ENCODE measurements at regions not wholly inside any gene's neighbourhood (a gene's known extent, or its start where the extent isn't known, plus 50 kb on each side); places are given as distances from the start of the nearest gene placed in this dataset.

DNA sequence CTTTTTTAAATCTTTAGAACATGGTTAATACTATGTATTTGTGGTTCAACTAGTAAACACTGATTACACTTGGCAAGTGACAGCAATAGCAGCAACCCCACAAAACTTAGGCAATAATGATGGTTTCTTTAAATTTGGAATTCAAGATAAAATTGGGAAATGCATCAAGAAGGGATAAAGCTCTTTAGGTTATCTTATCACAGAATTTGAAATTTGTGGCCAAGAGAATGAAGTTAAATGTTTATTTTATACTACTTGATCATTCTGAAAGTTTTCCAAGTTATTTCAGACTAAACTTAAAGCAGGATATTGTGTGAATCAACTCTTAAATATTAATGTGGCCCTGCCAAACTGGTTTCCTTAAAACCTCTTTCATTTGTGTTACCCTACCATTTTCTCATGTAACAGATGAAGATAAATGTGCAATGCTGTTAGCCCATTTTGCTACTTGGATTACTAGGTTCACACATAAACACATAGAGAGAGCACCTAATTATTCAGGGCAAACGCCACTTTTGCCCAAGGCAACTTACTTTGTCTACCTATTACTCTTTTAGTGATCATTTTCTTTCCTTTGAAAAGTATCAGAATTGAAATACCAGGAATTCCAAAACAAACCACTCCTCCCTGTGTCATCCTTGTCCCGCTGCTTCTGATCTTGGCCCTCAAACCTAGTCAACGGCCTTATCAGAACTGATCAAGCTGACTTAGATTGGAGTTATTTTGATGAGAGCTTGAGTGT, 186.7 kb upstream of the TENT5A start:
- ChIA-PET CTCF (ENCODE audit: unreplicated experiment) (no interaction called here), POLR2A (interaction anchor here (0.7 to 1.1 kb wide), 2 partner anchors 19 to 639 kb away, joined by 3 read pairs; no protein-coding TSS in a partner anchor)
- no peaks in the 10 kb centered on the region for H3K4me1 ChIP-seq (ENCODE audit: insufficient read depth, low read length, poor library complexity, severe bottlenecking)
- H3K79me2 ChIP-seq (ENCODE audit: insufficient read depth, low read depth, low read length) = no peaks in the 10 kb centered on the region
- TF ChIP-seq EZH2phosphoT487 (IDR thresholded peaks at IDR 0.05; ENCODE audit: borderline replicate concordance, low read depth, low read length) = no peak
- TF ChIP-seq, protein P1, sequence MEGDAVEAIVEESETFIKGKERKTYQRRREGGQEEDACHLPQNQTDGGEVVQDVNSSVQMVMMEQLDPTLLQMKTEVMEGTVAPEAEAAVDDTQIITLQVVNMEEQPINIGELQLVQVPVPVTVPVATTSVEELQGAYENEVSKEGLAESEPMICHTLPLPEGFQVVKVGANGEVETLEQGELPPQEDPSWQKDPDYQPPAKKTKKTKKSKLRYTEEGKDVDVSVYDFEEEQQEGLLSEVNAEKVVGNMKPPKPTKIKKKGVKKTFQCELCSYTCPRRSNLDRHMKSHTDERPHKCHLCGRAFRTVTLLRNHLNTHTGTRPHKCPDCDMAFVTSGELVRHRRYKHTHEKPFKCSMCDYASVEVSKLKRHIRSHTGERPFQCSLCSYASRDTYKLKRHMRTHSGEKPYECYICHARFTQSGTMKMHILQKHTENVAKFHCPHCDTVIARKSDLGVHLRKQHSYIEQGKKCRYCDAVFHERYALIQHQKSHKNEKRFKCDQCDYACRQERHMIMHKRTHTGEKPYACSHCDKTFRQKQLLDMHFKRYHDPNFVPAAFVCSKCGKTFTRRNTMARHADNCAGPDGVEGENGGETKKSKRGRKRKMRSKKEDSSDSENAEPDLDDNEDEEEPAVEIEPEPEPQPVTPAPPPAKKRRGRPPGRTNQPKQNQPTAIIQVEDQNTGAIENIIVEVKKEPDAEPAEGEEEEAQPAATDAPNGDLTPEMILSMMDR (conservative IDR thresholded peaks at IDR 0.05; ENCODE audit: low read length) = no peak
- BruUV-seq (replicated peaks) = no TSS peak
- H3K27ac ChIP-seq (ENCODE audit: low read depth, low read length, poor library complexity, severe bottlenecking) = no peak overlapping the region
- H2AFZ ChIP-seq (ENCODE audit: low read length) = no peak overlapping the region
- no peak overlapping the region for H3K4me3 ChIP-seq (ENCODE audit: low read depth, low read length, poor library complexity, severe bottlenecking)
- H3K36me3 ChIP-seq (ENCODE audit: insufficient read depth, low read length) = no peaks in the 10 kb centered on the region
- intact Hi-C loops (cut with micrococcal nuclease; ENCODE audit: unreplicated experiment) = no loop called here
- no peaks in the 10 kb centered on the region for H3K9me3 ChIP-seq (ENCODE audit: low read length)
- 0 out of 2 replicates have a peak, but pooled peaks cover 4% of the 10 kb centered on the region for H3K9me2 ChIP-seq (ENCODE audit: insufficient read depth, low read length)
- DNase-seq (ENCODE audit: low spot score) = no peak
- no peaks in the 10 kb centered on the region for H4K20me1 ChIP-seq (ENCODE audit: insufficient read depth, low read length)
- H3K4me2 ChIP-seq (ENCODE audit: low read length) = no peak overlapping the region

DNA sequence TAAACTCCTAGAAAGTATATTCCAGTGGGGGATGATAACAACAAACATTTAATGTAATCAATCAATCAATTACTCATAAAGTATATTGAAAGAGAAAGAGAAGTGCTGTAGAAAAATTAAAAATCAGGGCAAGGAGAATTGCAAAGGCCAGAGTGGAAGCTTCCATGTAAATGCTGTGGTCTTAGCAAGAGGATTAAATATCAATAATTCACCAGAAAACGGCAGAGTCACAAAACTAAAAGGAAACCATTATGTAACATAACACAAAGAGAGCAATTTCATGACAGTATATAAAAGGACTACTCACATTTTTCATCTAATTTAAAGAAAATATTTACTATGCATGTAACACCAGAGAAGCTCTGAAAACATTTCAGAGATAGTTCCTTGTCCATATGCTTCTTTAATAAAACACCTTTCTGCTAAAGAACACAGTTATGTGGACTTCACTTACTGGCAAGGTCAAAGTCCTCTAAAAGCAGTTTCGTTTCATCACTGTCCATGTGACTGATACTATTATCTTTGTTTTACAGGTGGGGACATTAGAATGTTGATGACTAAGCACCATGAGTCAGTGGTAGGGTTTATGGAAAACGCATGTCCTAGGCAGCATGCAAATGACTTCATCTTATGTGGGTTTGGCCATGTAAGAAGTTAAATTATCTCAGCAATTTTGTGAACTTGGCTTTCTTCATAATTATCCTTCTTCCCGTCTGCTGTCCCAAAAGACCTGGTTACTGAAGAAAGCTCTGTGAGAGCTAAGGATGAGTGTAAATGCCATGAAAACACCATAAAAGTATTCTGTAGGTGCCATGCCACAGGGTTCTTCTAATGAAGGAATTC, 185.8 kb upstream of the TENT5A start:
- Histone ChIP-seq H3K4me2 (ENCODE audit: low read length) (no peak overlapping the region), H3K79me2 (ENCODE audit: insufficient read depth, low read depth, low read length) (no peaks in the 10 kb centered on the region), H4K20me1 (ENCODE audit: insufficient read depth, low read length) (no peaks in the 10 kb centered on the region), H3K4me3 (ENCODE audit: low read depth, low read length, poor library complexity, severe bottlenecking) (no peak overlapping the region), H3K9me2 (ENCODE audit: insufficient read depth, low read length) (no peaks in the 10 kb centered on the region), H3K27ac (ENCODE audit: low read depth, low read length, poor library complexity, severe bottlenecking) (no peak overlapping the region), H3K36me3 (ENCODE audit: insufficient read depth, low read length) (no peaks in the 10 kb centered on the region), H3K9me3 (ENCODE audit: low read length) (no peaks in the 10 kb centered on the region), H3K4me1 (ENCODE audit: insufficient read depth, low read length, poor library complexity, severe bottlenecking) (no peaks in the 10 kb centered on the region), H2AFZ (ENCODE audit: low read length) (no peak overlapping the region)
- intact Hi-C loops (cut with micrococcal nuclease; ENCODE audit: unreplicated experiment) = no loop called here
- no TSS peak for BruUV-seq (replicated peaks)
- ChIA-PET POLR2A (interaction anchor here (1.1 kb wide), 1 partner anchor 20 kb away, joined by 3 read pairs; no protein-coding TSS in a partner anchor), CTCF (ENCODE audit: unreplicated experiment) (no interaction called here)
- no peak for DNase-seq (ENCODE audit: low spot score)
- no peak for TF ChIP-seq EZH2phosphoT487 (IDR thresholded peaks at IDR 0.05; ENCODE audit: borderline replicate concordance, low read depth, low read length)
- TF ChIP-seq, protein P1 (conservative IDR thresholded peaks at IDR 0.05; ENCODE audit: low read length) = no peak

Measured in OCI-LY7 (cell line).